GM21786 (cell line): ENCODE measurements at regions not wholly inside any gene's neighbourhood (a gene's known extent, or its start where the extent isn't known, plus 50 kb on each side); places are given as distances from the start of the nearest gene placed in this dataset.
"Not testable (repeated sequence)": the region's sequence is repeated elsewhere in the genome, so short reads cannot be mapped to it uniquely, and the experiment has no call there.

ENCODE experiments used
- ATAC-seq: cut with Tn5 transposase; IDR thresholded peaks from one replicate; pipeline ENCODE4 v1.9.1; 2021; ENCODE audit not compliant: unreplicated experiment

DNA sequence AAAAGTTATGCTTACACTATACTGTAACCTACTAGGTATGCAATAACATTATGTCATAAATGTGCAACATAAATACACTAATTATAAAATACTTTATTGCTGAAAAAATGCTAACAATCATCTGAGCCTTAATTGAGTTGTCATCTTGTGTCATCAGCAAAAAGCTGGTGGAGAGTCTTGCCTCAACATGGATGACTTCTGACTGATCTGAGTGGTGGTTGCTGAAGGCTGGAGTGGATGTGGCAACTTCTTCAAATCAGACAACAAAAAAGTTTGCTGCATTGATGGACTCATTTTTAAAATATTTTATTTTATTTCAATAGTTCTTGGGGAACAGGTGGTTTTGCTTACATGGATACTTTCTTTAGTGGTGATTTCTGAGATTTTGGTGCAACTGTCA, 93.9 kb upstream of the AMN1 start:
- ATAC-seq = no peak

DNA sequence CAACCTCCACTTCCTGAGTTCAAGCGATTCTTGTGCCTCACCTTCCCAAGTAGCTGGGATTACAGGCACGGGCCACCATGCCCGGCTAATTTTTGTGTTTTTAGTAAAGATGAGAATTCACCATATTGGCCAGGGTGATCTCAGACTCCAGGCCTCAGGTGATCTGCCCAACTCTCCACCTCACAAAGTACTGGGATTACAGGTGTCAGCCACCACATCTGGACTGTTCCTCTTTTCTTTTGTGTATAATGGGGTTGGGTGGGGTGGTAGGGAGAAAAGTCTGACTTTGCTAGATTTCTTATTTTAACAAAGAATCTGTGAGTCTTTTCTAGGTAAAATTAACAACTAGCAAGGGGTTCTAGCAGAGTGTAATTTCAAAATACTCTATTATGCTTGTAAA, 92.7 kb upstream of the AMN1 start:
- no peak for ATAC-seq

DNA sequence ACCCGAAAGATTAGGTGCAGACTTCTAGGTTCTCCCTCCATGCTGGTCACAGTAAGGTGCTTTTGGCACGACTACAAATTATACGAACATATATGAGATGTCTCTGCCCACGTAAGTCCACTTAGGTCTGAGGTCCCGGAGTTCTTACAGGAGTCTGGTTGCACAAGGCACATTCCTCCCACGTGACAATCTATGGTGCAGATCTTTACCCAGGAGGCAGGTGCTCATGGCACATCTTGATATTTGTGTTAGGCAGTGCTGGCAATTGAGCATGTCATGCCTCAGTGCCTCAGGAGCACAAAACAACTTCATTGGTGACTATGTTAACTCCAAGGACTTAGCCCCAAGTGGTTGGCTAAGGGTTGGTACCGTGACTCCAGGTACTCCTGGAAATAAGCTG, 92.0 kb upstream of the AMN1 start:
- ATAC-seq = no peak

DNA sequence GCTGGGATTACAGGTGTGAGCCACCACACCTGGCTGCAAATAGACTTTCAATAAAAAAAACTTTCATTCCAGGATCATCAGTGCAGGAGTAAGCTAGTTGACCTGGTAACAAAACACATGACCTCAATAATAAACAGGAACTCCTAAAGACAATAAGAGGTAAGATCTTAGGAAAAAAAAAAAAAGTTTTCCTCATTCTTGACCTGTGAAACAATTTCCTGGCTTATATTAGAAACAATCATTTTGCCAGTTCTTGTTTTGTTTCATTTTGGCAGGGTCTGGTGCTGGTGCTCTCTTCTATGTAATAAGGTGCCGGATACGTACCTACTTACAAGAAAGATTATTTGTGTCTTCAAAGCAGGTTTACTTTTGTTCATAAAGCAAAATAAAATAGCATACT, 90.6 kb upstream of the AMN1 start:
- ATAC-seq = no peak

DNA sequence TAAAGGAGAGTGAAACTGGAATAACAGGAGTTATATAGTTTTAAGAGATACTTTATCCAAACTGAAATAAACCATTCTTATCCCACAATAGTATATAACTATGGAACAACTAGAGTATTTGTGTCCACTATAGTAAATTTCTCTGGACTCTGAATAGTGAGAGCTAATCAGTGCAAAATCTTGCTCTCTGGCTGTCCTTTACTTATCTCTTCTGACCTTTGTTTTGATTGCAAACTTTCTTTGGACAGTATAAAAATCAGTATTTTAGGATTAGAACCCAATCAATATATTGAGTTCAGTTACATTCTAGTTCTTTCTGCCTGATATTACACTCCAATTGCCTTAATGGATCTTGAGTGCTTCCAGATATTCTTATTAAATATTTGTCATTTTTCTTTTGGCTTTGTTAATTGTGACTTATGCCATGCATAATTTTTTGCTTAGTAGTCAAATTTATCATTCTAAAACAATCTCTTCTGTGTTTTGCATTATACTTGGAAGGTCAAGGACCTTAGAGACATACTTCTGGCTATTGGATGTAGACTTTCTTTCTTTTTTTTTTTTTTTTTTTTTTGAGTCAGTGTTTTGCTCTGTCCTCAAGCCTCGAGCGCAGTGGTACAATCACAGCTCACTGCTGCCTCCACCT, 89.9 kb upstream of the AMN1 start:
- ATAC-seq = no peak

DNA sequence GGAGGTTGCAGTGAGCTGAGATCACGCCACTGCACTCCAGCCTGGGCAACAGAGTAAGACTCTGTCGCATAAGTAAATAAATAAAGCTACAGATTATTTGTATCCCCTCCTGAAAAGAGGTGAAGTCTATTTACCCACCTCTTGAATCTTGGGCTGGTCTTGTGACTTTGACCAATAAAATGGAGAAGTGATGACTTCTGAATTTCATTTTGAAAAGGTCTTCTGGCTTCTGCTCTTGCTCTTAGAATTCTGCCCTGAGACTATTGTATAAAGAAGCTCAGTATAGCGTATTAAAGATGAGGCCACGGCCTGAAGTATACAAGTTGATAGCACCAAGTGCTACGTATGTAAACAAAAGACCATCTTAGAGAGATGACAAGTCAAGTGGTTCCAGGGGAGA, 88.3 kb upstream of the AMN1 start:
- ATAC-seq = no peak

DNA sequence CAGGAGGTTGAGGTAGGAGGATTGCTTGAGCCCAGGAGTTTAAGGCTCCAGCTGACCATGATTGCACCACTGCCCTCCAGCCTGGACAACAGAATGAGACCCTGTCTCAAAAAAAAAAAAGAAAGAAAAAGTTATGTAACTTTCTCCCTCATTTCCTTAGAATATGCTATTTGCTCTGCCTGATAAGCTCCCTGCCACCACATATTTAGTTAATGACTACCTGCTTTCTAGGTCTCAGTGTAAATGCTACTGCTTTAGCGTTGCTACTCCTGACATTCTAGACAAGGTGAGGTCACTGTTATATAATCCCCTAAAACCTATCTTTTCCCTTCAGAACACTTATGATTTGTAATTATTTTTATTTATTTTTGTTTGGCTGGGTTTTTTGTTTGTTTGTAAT, 86.3 kb upstream of the AMN1 start:
- ATAC-seq = no peak

DNA sequence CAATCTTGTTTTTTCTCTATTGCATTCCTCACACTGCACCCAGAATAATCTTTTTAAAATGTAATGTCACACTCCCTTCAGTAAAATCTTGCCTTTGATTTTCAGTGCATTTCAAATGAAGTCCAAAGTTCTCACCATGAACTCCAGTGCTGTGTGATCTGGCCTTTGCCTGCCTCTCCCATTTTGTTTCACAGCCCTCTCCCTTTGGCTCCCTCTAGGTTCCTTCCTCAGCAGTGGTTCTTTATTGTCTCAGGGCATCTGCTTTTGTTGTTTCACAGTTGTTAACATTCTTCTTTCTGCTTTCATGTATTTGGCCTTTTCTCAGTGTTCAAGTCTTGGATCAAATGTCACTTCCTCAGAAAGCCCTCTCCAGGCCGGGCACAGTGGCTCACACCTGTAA, 84.5 kb upstream of the AMN1 start:
- no peak for ATAC-seq

DNA sequence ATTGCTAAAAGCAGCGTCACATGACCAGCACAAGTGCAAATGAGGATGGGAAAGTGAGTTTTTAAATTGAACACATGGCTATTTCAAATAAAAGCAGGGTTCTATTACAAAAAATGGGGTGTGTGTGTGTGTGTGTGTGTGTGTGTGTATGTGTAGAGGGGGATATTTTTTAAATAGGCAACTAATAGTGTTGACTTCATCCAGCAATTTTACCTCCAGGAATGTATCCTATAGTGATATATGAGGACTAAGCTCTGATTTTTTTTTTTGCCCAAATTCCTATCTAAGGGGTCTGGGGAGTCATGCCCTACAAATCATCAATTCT, 78.9 kb upstream of the AMN1 start:
- ATAC-seq = no peak

DNA sequence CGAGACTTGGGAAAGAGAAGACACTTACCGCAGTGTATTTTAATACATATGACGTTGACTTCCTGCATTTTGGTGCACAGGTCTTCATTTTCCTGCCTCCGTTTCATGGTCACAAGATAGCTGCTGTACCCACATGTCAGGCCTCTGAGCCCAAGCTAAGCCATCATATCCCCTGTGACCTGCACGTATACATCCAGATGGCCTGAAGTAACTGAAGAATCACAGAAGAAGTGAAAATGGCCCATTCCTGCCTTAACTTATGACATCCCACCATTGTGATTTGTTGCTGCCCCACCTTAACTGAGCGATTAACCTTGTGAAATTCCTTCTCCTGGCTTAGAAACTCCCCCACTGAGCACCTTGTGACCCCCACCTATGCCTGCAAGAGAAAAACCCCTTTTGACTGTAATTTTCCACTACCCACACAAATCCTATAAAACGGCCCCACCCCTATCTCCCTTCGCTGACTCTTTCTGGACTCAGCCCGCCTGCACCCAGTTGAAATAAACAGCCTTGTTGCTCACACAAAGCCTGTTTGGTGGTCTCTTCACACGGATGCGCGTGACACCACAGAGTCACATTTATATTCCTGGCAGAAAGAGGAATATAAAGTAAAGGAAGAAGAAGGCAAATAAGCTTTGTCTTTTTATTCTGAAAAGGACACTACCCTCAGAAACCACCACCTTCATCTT, 78.4 kb upstream of the AMN1 start:
- ATAC-seq = not testable (repeated sequence)

DNA sequence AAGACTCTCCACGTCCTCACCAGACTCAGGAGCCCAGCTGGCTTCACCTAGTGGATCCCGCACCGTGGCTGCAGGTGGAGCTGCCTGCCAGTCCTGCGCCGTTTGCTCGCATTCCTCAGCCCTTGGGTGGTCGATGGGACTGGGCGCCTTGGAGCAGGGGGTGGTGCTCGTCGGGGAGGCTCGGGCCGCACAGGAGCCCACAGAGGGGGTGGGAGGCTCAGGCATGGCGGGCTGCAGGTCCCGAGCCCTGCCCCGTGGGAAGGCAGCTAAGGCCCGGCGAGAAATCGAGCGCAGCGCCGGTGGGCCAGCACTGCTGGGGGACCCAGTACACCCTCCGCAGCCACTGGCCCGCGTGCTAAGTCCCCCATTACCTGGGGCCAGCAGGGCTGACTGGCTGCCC, 76.9 kb upstream of the AMN1 start:
- ATAC-seq = not testable (repeated sequence)

DNA sequence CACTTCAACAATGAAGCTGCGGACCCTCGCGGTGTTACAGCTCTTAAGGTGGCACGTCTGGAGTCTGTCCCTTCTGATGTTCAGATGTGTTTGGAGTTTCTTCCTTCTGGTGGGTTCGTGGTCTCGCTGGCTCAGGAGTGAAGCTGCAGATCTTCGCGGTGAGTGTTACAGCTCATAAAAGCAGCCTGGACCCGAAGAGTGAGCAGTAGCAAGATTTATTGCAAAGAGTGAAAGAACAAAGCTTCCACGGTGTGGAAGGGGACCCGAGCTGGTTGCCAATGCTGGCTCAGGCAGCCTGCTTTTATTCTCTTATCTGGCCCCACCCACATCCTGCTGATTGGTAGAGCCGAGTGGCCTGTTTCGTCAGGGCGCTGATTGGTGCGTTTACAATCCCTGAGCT, 75.9 kb upstream of the AMN1 start:
- ATAC-seq = not testable (repeated sequence)

DNA sequence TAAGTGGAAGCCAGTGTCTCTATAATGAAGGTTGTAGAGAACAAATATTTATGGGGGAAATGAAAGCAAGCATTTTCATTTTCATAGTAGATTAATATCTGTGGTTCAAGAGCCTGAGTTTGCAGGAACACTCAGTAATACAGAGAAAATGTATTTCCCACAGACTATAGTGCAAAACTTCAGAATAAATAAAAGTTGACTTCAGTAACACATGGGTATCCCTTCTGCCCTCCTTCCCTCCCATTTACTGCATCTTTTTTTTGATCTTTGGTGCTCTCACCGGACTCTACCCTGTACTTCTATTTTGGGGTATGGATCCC, 75.3 kb upstream of the AMN1 start:
- peak; percentile 29 for ATAC-seq

DNA sequence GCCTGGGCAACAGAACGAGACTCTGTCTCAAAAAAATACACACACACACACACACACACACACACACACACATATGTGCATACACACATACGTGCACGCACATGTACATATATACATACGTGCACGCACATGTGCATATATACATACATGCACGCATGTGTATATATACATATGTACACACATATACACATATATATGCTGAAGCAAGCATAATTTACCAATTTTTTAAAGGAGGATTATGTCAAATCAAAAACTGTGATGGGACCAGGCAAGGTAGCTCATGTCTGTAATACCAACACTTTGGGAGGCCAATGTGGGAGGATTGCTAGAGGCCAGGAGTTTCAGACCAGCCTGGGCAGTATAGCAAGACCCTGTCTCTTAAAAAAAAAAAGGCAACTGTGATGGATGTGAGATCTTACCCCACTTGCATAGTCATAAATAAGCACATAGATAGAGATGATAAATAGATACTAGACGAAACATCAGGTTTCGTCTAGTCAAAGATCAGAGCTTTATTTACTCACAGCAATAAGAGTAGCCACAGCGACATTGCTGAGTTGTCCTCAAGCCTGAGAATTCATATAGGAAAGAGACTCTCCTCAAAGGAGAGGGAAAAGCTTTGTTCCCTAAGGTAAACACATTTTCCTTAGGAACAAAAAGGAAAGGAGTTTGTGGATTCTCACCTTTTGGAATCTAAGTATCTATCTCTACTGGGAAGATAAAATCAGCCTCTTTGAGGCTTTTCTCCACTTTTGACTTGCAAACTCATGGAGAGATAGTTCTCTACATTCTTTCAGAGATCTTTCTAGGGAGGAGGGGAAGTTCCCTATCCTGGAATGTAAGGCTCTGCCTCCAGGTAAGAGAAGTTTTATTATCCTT, 74.7 kb upstream of the AMN1 start:
- no peak for ATAC-seq

DNA sequence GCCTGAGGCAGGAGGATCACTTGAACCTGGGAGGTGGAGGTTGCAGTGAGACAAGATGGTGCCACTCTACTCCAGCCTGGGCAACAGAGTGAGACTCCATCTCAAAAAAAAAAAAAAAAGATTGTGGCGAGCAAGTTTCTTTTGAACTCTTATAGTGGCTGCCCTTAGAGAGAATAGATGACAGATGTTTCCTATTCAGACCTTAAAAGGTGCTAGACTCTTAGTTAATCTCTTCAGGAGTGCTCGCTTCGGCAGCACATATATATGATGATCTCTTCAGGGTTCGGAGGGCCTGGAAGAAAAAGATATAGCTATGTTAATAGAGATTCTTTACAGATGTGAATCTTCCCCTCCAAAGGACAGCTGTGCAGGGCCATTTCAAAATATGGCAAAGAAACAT, 73.1 kb upstream of the AMN1 start:
- ATAC-seq = no peak

DNA sequence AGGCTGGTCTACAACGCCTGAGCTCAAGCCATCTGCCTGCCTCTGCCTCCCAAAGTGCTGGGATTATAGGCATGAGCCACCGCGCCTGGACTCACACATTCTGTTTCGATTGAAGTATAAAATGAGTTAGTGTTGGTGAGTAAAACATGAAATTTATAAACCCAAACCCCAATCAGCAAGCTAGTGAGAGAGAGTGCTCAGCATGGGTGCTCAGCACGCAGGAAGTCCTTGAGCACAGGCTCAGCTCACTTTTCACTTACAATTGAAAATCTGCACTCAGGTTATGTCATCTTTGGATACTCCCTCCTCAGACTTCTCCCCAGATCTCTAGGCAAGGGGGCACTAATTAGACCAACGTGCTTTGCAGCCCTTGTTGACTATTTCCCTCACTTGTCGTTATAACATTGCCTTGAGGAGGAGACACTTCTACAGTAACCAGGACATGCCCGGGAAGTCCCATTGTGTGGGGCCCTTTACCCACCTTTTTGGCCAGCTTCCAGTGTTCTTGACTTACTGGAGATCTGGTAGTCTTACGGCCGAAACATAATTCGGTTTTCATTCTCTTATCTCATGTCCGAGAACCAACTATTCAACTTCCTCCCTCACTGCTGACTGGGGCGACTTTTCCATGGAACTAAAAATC, 68.5 kb upstream of the AMN1 start:
- no peak for ATAC-seq

DNA sequence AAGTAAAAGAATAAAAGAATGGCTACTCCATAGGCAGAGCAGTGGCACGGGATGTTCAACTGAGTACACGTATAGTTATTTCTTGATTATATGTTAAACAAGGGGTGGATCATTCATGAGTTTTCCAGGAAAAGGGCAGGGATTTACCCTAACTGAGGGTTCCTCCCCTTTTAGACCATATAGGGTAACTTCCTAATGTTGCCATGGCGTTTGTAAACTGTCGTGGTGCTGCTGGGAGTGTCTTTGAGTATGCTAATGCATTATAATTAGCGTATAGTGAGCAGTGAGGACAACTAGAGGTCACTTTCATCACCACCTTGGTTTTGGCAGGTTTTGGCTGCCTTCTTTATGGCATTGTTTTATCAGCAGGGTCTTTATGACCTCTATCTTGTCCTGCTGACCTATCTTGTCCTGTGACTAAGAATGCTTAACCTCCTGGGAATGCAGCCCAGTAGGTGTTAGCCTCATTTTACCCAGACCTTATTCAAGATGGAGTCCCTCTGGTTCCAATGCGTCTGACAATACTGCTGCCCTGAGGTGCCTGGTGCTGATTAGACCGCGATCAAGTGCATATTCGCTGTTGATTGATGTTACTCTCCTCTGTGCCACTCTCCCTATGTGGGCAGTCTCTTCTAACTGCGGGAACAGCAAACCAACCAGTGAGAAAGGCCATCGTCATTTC, 67.6 kb upstream of the AMN1 start:
- ATAC-seq = no peak

DNA sequence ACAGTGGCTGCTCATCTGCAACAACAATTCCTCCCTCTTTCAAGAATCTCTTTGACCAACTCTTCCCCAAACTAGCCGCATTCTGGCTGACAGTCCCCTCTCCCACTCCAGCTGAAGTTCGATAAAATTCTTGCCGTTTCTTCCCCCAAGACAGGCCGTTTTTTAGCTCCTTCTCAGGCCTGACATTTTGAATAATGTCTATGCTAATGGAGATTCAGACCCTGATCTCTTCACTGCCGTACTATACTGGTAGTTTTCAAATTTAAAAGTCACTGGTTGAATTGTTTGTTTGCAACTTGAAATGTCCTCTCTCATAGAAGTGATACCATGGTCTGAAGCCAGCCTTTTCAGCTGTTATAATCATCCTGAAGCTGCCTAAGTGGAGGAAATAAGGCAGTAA, 65.9 kb upstream of the AMN1 start:
- ATAC-seq = no peak

DNA sequence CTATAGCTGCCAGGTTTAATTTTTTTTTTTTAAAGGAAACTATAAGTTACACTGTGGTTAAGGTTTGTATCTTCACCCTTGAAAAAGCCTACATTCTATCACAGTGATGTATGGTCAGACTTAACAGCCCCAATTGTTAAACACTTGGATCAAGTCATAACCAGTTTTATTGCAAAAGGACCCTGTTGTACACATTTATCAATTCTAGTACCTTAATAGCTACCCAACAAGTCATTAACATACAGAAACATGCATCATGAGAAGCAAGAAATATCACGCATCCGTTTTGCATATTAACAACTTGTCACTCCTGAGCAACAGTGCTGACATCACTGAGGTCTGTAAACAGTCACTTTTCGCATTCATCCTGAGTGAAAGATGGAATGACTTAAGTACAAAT, 62.4 kb upstream of the AMN1 start:
- not testable (repeated sequence) for ATAC-seq

DNA sequence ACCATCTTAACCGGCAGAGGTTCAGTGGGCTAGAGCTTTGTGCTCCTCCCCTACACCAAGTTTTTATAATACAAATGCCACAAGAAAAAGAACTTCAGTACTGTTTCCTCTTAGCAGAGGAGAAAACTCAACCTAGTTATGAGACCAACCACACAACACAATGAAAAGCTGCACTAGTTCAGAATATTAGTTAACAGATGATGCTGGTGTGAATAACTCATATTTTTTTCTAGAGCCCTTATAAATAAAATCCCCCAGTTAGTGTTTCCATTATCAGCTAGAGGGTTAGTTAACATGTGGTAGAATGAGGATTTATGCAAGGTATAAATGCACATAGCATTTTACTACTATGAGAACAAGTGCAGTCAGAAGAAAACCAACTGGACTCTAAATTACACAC, 61.9 kb upstream of the AMN1 start:
- no peak for ATAC-seq

DNA sequence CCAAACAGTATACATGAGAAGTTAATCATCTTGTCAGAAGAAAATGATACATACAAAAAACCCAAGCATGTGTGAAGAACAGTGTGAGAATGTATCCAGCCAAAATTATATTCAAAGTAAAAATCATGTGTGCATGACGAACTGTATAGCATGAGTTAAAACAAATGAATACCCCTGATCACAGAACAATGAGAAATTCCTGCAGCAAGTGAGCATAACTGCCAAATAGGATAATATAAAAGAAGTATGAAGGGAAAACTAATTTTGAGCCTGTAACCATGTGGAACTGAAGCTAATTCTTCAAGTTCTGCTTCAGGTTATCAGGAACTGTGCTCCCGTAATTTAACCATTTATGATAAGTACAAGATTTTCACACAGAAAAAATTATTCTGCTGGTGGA, 56.5 kb upstream of the AMN1 start:
- no peak for ATAC-seq
